Thymus (tissue), 11 donors: ENCODE measurements at regions not wholly inside any gene's neighbourhood (a gene's known extent, or its start where the extent isn't known, plus 50 kb on each side); places are given as distances from the start of the nearest gene placed in this dataset.
"Not testable (repeated sequence)": the region's sequence is repeated elsewhere in the genome, so short reads cannot be mapped to it uniquely, and the experiment has no call there.

Source experiments
- DNase-seq, 9 donors: peaks; one replicate each; pipeline ENCODE4 v3.0.0-alpha.2; 2013; ENCODE audit warnings: low spot score in 9 of 9, low read depth in 6 of 9, missing footprints in 1 of 9
- H3K27ac ChIP-seq, 2 donors: one replicate each; pipeline ENCODE4 v1.5.1; 2013; ENCODE audit warnings: control low read depth in 1 of 2, low read depth in 1 of 2, low read length in 1 of 2, mild to moderate bottlenecking in 1 of 2, moderate library complexity in 1 of 2
- H3K27me3 ChIP-seq, 2 donors: one replicate each; pipeline ENCODE4 v1.5.1; 2013; ENCODE audit warnings: low read length in 1 of 2; ENCODE audit not compliant: control insufficient read depth in 2 of 2, insufficient read depth in 1 of 2
- H3K36me3 ChIP-seq, 2 donors: one replicate each; pipeline ENCODE4 v1.5.1; 2013; ENCODE audit warnings: low read length in 1 of 2, mild to moderate bottlenecking in 1 of 2, moderate library complexity in 1 of 2; ENCODE audit not compliant: control insufficient read depth in 2 of 2, insufficient read depth in 2 of 2
- H3K4me1 ChIP-seq, 2 donors: one replicate each; pipeline ENCODE4 v1.5.1; 2013; ENCODE audit warnings: low read length in 2 of 2; ENCODE audit not compliant: control insufficient read depth in 2 of 2, insufficient read depth in 2 of 2
- H3K4me3 ChIP-seq, 2 donors: one replicate each; pipeline ENCODE4 v1.5.1; 2013; ENCODE audit warnings: low read length in 2 of 2, control low read depth in 1 of 2, mild to moderate bottlenecking in 1 of 2
- H3K9me3 ChIP-seq, 2 donors: one replicate each; pipeline ENCODE4 v1.5.1; 2013; ENCODE audit warnings: low read length in 1 of 2, mild to moderate bottlenecking in 1 of 2; ENCODE audit not compliant: control insufficient read depth in 2 of 2, insufficient read depth in 1 of 2
- WGBS: extraction: QIAGEN DNeasy Blood & Tissue Kit; methylation state at CpG from one replicate; pipeline ENCODE4 v1.1.7; 2013; 5-methylcytosine and 5-hydroxymethylcytosine counted together
- donor health status: healthy.

- Histone ChIP-seq H3K27ac (no peak overlapping the region), H3K4me1 (no peaks in the 10 kb centered on the region), H3K27me3 (no peaks in the 10 kb centered on the region), H3K4me3 (no peak overlapping the region), H3K36me3 (no peaks in the 10 kb centered on the region), H3K9me3 (no peaks in the 10 kb centered on the region)
- no peak for DNase-seq
- WGBS: 92% methylated on average over 1 of the region's 1 CpG
Measured at GRCh38 chr5:37921452-37921851, 81.6 kb upstream of the GDNF start.

GRCh38 chr5:37918424-37918823 lies 78.6 kb upstream of the GDNF start:
- 84% methylated on average over 1 of the region's 1 CpG for WGBS
- no peaks in the 10 kb centered on the region for H3K4me1 ChIP-seq
- no peak overlapping the region for H3K27ac ChIP-seq
- no peak for DNase-seq
- H3K4me3 ChIP-seq: no peak overlapping the region
- no peaks in the 10 kb centered on the region for H3K36me3 ChIP-seq
- H3K27me3 ChIP-seq: no peaks in the 10 kb centered on the region
- H3K9me3 ChIP-seq: no peaks in the 10 kb centered on the region

GRCh38 chr5:37916525-37916924 lies 76.7 kb upstream of the GDNF start:
- Histone ChIP-seq H3K27me3 (no peaks in the 10 kb centered on the region), H3K4me1 (no peaks in the 10 kb centered on the region), H3K36me3 (no peaks in the 10 kb centered on the region), H3K9me3 (no peaks in the 10 kb centered on the region), H3K27ac (no peak overlapping the region), H3K4me3 (no peak overlapping the region)
- DNase-seq: no peak
- WGBS: 95% methylated on average over 5 of the region's 5 CpGs

GRCh38 chr5:37915097-37915736 lies 75.4 kb upstream of the GDNF start:
- H3K36me3 ChIP-seq: no peaks in the 10 kb centered on the region
- no peak overlapping the region for H3K27ac ChIP-seq
- 85% methylated on average over 4 of the region's 4 CpGs for whole genome bisulfite sequencing
- no peak for DNase-seq
- H3K4me3 ChIP-seq: no peak overlapping the region
- no peaks in the 10 kb centered on the region for H3K4me1 ChIP-seq
- H3K27me3 ChIP-seq: peaks cover 0 to 3% of the 10 kb centered on the region in 2 donors
- no peaks in the 10 kb centered on the region for H3K9me3 ChIP-seq

GRCh38 chr5:37909610-37910266 lies 69.9 kb upstream of the GDNF start:
- H3K36me3 ChIP-seq, DNase-seq, H3K4me3 ChIP-seq, H3K4me1 ChIP-seq, H3K27ac ChIP-seq, H3K9me3 ChIP-seq, H3K27me3 ChIP-seq: not testable (repeated sequence)
- 14% methylated on average over 4 of the region's 5 CpGs for WGBS

- no peaks in the 10 kb centered on the region for H3K4me1 ChIP-seq
- no peak for DNase-seq
- WGBS: 85% methylated on average over 2 of the region's 2 CpGs
- H3K27me3 ChIP-seq: peaks cover 0 to 3% of the 10 kb centered on the region in 2 donors
- H3K9me3 ChIP-seq: no peaks in the 10 kb centered on the region
- no peak overlapping the region for H3K4me3 ChIP-seq
- no peak overlapping the region for H3K27ac ChIP-seq
- no peaks in the 10 kb centered on the region for H3K36me3 ChIP-seq
Measured at GRCh38 chr5:37906416-37906815, 66.6 kb upstream of the GDNF start.

- H3K4me1 ChIP-seq: no peaks in the 10 kb centered on the region
- H3K27ac ChIP-seq: no peak overlapping the region
- DNase-seq: no peak
- no peaks in the 10 kb centered on the region for H3K36me3 ChIP-seq
- H3K27me3 ChIP-seq: no peaks in the 10 kb centered on the region
- 95% methylated on average over 3 of the region's 3 CpGs for WGBS
- no peaks in the 10 kb centered on the region for H3K9me3 ChIP-seq
- no peak overlapping the region for H3K4me3 ChIP-seq
Measured at GRCh38 chr5:37905230-37905629, 65.4 kb upstream of the GDNF start.

GRCh38 chr5:37902323-37902722 lies 62.5 kb upstream of the GDNF start:
- Histone ChIP-seq H3K36me3 (no peaks in the 10 kb centered on the region), H3K9me3 (no peaks in the 10 kb centered on the region), H3K4me1 (no peaks in the 10 kb centered on the region), H3K27ac (no peak overlapping the region), H3K27me3 (no peaks in the 10 kb centered on the region), H3K4me3 (no peak overlapping the region)
- 94% methylated on average over 3 of the region's 3 CpGs for WGBS
- no peak for DNase-seq

- DNase-seq: no peak
- Histone ChIP-seq H3K27me3 (no peaks in the 10 kb centered on the region), H3K4me3 (no peak overlapping the region), H3K9me3 (no peaks in the 10 kb centered on the region), H3K27ac (no peak overlapping the region), H3K4me1 (no peaks in the 10 kb centered on the region), H3K36me3 (no peaks in the 10 kb centered on the region)
- 21% methylated on average over 1 of the region's 1 CpG for WGBS
Measured at GRCh38 chr5:37900692-37901091, 60.9 kb upstream of the GDNF start.
